Stimulated activated naive CD4-positive, alpha-beta T cell treated with Interleukin-2 at 50 U/mL for 16 hours (primary cell): ENCODE measurements at regions not wholly inside any gene's neighbourhood (a gene's known extent, or its start where the extent isn't known, plus 50 kb on each side); places are given as distances from the start of the nearest gene placed in this dataset.

Experiments used
- DNase-seq: peaks from one replicate; lab custom pipeline; 2025; lab: John Stamatoyannopoulos, UW

- no peak for DNase-seq
Observed at GRCh38 chr13:30126903-30127428, 180.4 kb downstream of the KATNAL1 start.

GRCh38 chr13:30125422-30126073, 181.8 kb downstream of the KATNAL1 start:
- DNase-seq: no peak

GRCh38 chr13:30124131-30124768, 183.1 kb downstream of the KATNAL1 start:
- no peak for DNase-seq

GRCh38 chr13:30123575-30123974, 183.8 kb downstream of the KATNAL1 start:
- DNase-seq: no peak

- DNase-seq: no peak
Observed at GRCh38 chr13:30121666-30122065, 185.7 kb downstream of the KATNAL1 start.

- DNase-seq: no peak
Observed at GRCh38 chr13:30121244-30121643, 186.1 kb downstream of the KATNAL1 start.

- no peak for DNase-seq
Observed at GRCh38 chr13:30120133-30120822, 187.1 kb downstream of the KATNAL1 start.

GRCh38 chr13:30119476-30119875, 187.9 kb downstream of the KATNAL1 start:
- DNase-seq: no peak

- DNase-seq: no peak
Observed at GRCh38 chr13:30116379-30116778, 191.0 kb downstream of the KATNAL1 start.

GRCh38 chr13:30115257-30115600, 192.1 kb downstream of the KATNAL1 start:
- DNase-seq: no peak

GRCh38 chr13:30114571-30115256, 192.6 kb downstream of the KATNAL1 start:
- DNase-seq: peak; percentile 90

GRCh38 chr13:30113983-30114570, 193.3 kb downstream of the KATNAL1 start:
- DNase-seq: no peak

GRCh38 chr13:30113551-30113950, 193.8 kb downstream of the KATNAL1 start:
- DNase-seq: no peak

- DNase-seq: peak; percentile 78
Observed at GRCh38 chr13:30112602-30113435, 194.5 kb downstream of the KATNAL1 start.

GRCh38 chr13:30111810-30112209, 195.5 kb downstream of the KATNAL1 start:
- DNase-seq: no peak

- DNase-seq: no peak
Observed at GRCh38 chr13:30110301-30111070, 196.9 kb downstream of the KATNAL1 start.

GRCh38 chr13:30109471-30110135, 197.7 kb downstream of the KATNAL1 start:
- DNase-seq: no peak

GRCh38 chr13:30108913-30109237, 198.5 kb downstream of the KATNAL1 start:
- DNase-seq: no peak

- DNase-seq: no peak
Observed at GRCh38 chr13:30108216-30108912, 199.0 kb downstream of the KATNAL1 start.
